ENCODE measurements at regions not wholly inside any gene's neighbourhood (a gene's known extent, or its start where the extent isn't known, plus 50 kb on each side); places are given as distances from the start of the nearest gene placed in this dataset.

- TF ChIP-seq CTCF (IDR thresholded peaks at IDR 0.05), result no peak
- Histone ChIP-seq H3K36me3 (no peaks in the 10 kb centered on the region), H3K27me3 (no peaks in the 10 kb centered on the region), H3K4me3 (no peak overlapping the region), H3K9me3 (no peaks in the 10 kb centered on the region), H3K27ac (no peak overlapping the region), H3K4me1 (peaks cover 11 to 21% of the 10 kb centered on the region in 2 donors)
- intact Hi-C loops (cut with DNase I), result no loop called here
- DNase-seq (ENCODE audit: low spot score in 2 of 2), result no peak
Measured at GRCh38 chr2:42877511-42877910, 85.1 kb upstream of the HAAO start.

GRCh38 chr2:42876326-42876751 is 84.0 kb upstream of the HAAO start:
- intact Hi-C loops (cut with DNase I), result no loop called here
- TF ChIP-seq CTCF (IDR thresholded peaks at IDR 0.05), result no peak
- Histone ChIP-seq H3K4me3 (no peak overlapping the region), H3K4me1 (peaks cover 11 to 21% of the 10 kb centered on the region in 2 donors), H3K27ac (peak overlapping the region; percentile 90 to 92), H3K27me3 (no peaks in the 10 kb centered on the region), H3K9me3 (no peaks in the 10 kb centered on the region), H3K36me3 (no peaks in the 10 kb centered on the region)
- no peak for DNase-seq (ENCODE audit: low spot score in 2 of 2)

GRCh38 chr2:42875880-42876279 is 83.5 kb upstream of the HAAO start:
- TF ChIP-seq CTCF (IDR thresholded peaks at IDR 0.05), result no peak
- Histone ChIP-seq H3K9me3 (no peaks in the 10 kb centered on the region), H3K36me3 (no peaks in the 10 kb centered on the region), H3K4me3 (no peak overlapping the region), H3K27me3 (no peaks in the 10 kb centered on the region), H3K27ac (peak overlapping the region; percentile 90 to 92), H3K4me1 (peaks cover 11 to 21% of the 10 kb centered on the region in 2 donors)
- intact Hi-C loops (cut with DNase I), result no loop called here
- peak in 1 of 2 donors; percentile 52 for DNase-seq (ENCODE audit: low spot score in 2 of 2)

- intact Hi-C loops (cut with DNase I), result no loop called here
- no peaks in the 10 kb centered on the region for H3K9me3 ChIP-seq
- no peak overlapping the region for H3K4me3 ChIP-seq
- peaks cover 8 to 19% of the 10 kb centered on the region in 2 donors for H3K4me1 ChIP-seq
- no peak for TF ChIP-seq CTCF (IDR thresholded peaks at IDR 0.05)
- H3K27ac ChIP-seq, result peak overlapping the region; percentile 90 to 92
- peak in 1 of 2 donors; percentile 83 for DNase-seq (ENCODE audit: low spot score in 2 of 2)
- H3K27me3 ChIP-seq, result no peaks in the 10 kb centered on the region
- H3K36me3 ChIP-seq, result no peaks in the 10 kb centered on the region
Measured at GRCh38 chr2:42874949-42875801, 82.8 kb upstream of the HAAO start.

GRCh38 chr2:42872721-42873120 is 80.3 kb upstream of the HAAO start:
- intact Hi-C loops (cut with DNase I), result no loop called here

More at GRCh38 chr2:42872721-42873120, 80.3 kb upstream of the HAAO start:
- Histone ChIP-seq H3K36me3 (no peaks in the 10 kb centered on the region), H3K27ac (peak overlapping the region; percentile 15 to 17), H3K4me1 (peaks cover 7 to 19% of the 10 kb centered on the region in 2 donors), H3K9me3 (peaks cover 4 to 7% of the 10 kb centered on the region in 2 donors), H3K27me3 (no peaks in the 10 kb centered on the region), H3K4me3 (no peak overlapping the region)
- no peak for DNase-seq (ENCODE audit: low spot score in 2 of 2)
- TF ChIP-seq CTCF (IDR thresholded peaks at IDR 0.05), result no peak

Data from ascending aorta (tissue), 2 donors.